ENCODE measurements at regions not wholly inside any gene's neighbourhood (a gene's known extent, or its start where the extent isn't known, plus 50 kb on each side); places are given as distances from the start of the nearest gene placed in this dataset.
"Not testable (repeated sequence)": the region's sequence is repeated elsewhere in the genome, so short reads cannot be mapped to it uniquely, and the experiment has no call there.

GRCh38 chr2:123791207-123791606 is 233.9 kb upstream of the CNTNAP5 start:
- H3K4me3 ChIP-seq (ENCODE audit: low read length), result no peak overlapping the region
- no peaks in the 10 kb centered on the region for H3F3A ChIP-seq (ENCODE audit: low read length, unreplicated experiment)
- no peaks in the 10 kb centered on the region for H3K27me3 ChIP-seq (ENCODE audit: low read length)
- no peak overlapping the region for H2AFZ ChIP-seq (ENCODE audit: low read length)
- no peaks in the 10 kb centered on the region for H4K20me1 ChIP-seq (ENCODE audit: low read length)
- no peak overlapping the region for H3K4me2 ChIP-seq (ENCODE audit: low read length)
- intact Hi-C loops (cut with micrococcal nuclease), result loop anchor here (10.0 kb wide), 1 partner anchor 204 kb away; no protein-coding TSS in a partner anchor
- no peak for DNase-seq
- no peaks in the 10 kb centered on the region for H3K9me2 ChIP-seq (replicated peaks; ENCODE audit: low read length)
- no peak for TF ChIP-seq EZH2 (IDR thresholded peaks at IDR 0.05; ENCODE audit: low read length, unreplicated experiment)
- TF ChIP-seq CTCF (conservative IDR thresholded peaks at IDR 0.05; ENCODE audit: low read depth, low read length), result no peak
- no peak for TF ChIP-seq EZH2phosphoT487 (IDR thresholded peaks at IDR 0.05; ENCODE audit: borderline replicate concordance, low read length)
- no peak for ATAC-seq
- BruUV-seq (replicated peaks), result no TSS peak
- H3K9ac ChIP-seq (ENCODE audit: low read length), result no peak overlapping the region
- H3K79me2 ChIP-seq (ENCODE audit: low read length), result no peaks in the 10 kb centered on the region
- CTCF ChIA-PET, result no interaction called here
- no peaks in the 10 kb centered on the region for H3K36me3 ChIP-seq (ENCODE audit: low read depth, low read length)
- H3K27ac ChIP-seq (ENCODE audit: low read length), result no peak overlapping the region
- POLR2A ChIA-PET (ENCODE audit: unreplicated experiment), result no interaction called here
- 0 out of 2 replicates have a peak, but pooled peaks cover under 1% of the 10 kb centered on the region for H3K9me3 ChIP-seq (ENCODE audit: low read length)
- H3K4me1 ChIP-seq (ENCODE audit: insufficient read depth, low read length), result no peaks in the 10 kb centered on the region

- H3K79me2 ChIP-seq (ENCODE audit: low read length), result no peaks in the 10 kb centered on the region
- ChIA-PET CTCF (no interaction called here), POLR2A (ENCODE audit: unreplicated experiment) (no interaction called here)
- H3K36me3 ChIP-seq (ENCODE audit: low read depth, low read length), result no peaks in the 10 kb centered on the region
- no peaks in the 10 kb centered on the region for H3K4me1 ChIP-seq (ENCODE audit: insufficient read depth, low read length)
- H2AFZ ChIP-seq (ENCODE audit: low read length), result no peak overlapping the region
- H3K27ac ChIP-seq (ENCODE audit: low read length), result no peak overlapping the region
- no peaks in the 10 kb centered on the region for H3K27me3 ChIP-seq (ENCODE audit: low read length)
- no peaks in the 10 kb centered on the region for H3K9me2 ChIP-seq (replicated peaks; ENCODE audit: low read length)
- H3K9ac ChIP-seq (ENCODE audit: low read length), result no peak overlapping the region
- no peaks in the 10 kb centered on the region for H3K9me3 ChIP-seq (ENCODE audit: low read length)
- DNase-seq (no peak), ATAC-seq (no peak)
- no peaks in the 10 kb centered on the region for H3F3A ChIP-seq (ENCODE audit: low read length, unreplicated experiment)
- no peak overlapping the region for H3K4me2 ChIP-seq (ENCODE audit: low read length)
- TF ChIP-seq EZH2phosphoT487 (IDR thresholded peaks at IDR 0.05; ENCODE audit: borderline replicate concordance, low read length) (no peak), EZH2 (IDR thresholded peaks at IDR 0.05; ENCODE audit: low read length, unreplicated experiment) (no peak), CTCF (conservative IDR thresholded peaks at IDR 0.05; ENCODE audit: low read depth, low read length) (no peak)
- intact Hi-C loops (cut with micrococcal nuclease), result loop anchor here (10.0 kb wide), 1 partner anchor 203 kb away; no protein-coding TSS in a partner anchor
- no TSS peak for BruUV-seq (replicated peaks)
- no peak overlapping the region for H3K4me3 ChIP-seq (ENCODE audit: low read length)
- no peaks in the 10 kb centered on the region for H4K20me1 ChIP-seq (ENCODE audit: low read length)
Measured at GRCh38 chr2:123791684-123792083, 233.4 kb upstream of the CNTNAP5 start.

- DNase-seq; H2AFZ ChIP-seq (ENCODE audit: low read length); H3K4me1 ChIP-seq (ENCODE audit: insufficient read depth, low read length); BruUV-seq (replicated peaks); H3K9ac ChIP-seq (ENCODE audit: low read length); H3K79me2 ChIP-seq (ENCODE audit: low read length); H3F3A ChIP-seq (ENCODE audit: low read length, unreplicated experiment); H3K27me3 ChIP-seq (ENCODE audit: low read length); ATAC-seq; intact Hi-C loops (cut with micrococcal nuclease); H3K36me3 ChIP-seq (ENCODE audit: low read depth, low read length); H3K27ac ChIP-seq (ENCODE audit: low read length); H3K4me3 ChIP-seq (ENCODE audit: low read length); POLR2A ChIA-PET (ENCODE audit: unreplicated experiment); H3K4me2 ChIP-seq (ENCODE audit: low read length); H4K20me1 ChIP-seq (ENCODE audit: low read length); H3K9me3 ChIP-seq (ENCODE audit: low read length); H3K9me2 ChIP-seq (replicated peaks; ENCODE audit: low read length); CTCF ChIA-PET: not testable (repeated sequence)
Measured at GRCh38 chr2:123804126-123804525, 221.0 kb upstream of the CNTNAP5 start.

- POLR2A ChIA-PET (ENCODE audit: unreplicated experiment); ATAC-seq; CTCF ChIA-PET; H3K4me1 ChIP-seq (ENCODE audit: insufficient read depth, low read length); BruUV-seq (replicated peaks); H3K36me3 ChIP-seq (ENCODE audit: low read depth, low read length); H2AFZ ChIP-seq (ENCODE audit: low read length); H3K9me3 ChIP-seq (ENCODE audit: low read length); H3K9me2 ChIP-seq (replicated peaks; ENCODE audit: low read length); intact Hi-C loops (cut with micrococcal nuclease); H3K79me2 ChIP-seq (ENCODE audit: low read length); H3F3A ChIP-seq (ENCODE audit: low read length, unreplicated experiment); H3K9ac ChIP-seq (ENCODE audit: low read length); H3K4me2 ChIP-seq (ENCODE audit: low read length); H3K4me3 ChIP-seq (ENCODE audit: low read length); H3K27me3 ChIP-seq (ENCODE audit: low read length); H4K20me1 ChIP-seq (ENCODE audit: low read length); H3K27ac ChIP-seq (ENCODE audit: low read length); DNase-seq: not testable (repeated sequence)
Measured at GRCh38 chr2:123805746-123806145, 219.3 kb upstream of the CNTNAP5 start.

Data from PC-3 (cell line).